GM23248 (cell line): ENCODE measurements at regions not wholly inside any gene's neighbourhood (a gene's known extent, or its start where the extent isn't known, plus 50 kb on each side); places are given as distances from the start of the nearest gene placed in this dataset.

Source experiments
- DNase-seq: peaks from one replicate; pipeline ENCODE4 v3.0.0-alpha.2; 2015
- H2AFZ ChIP-seq: fragments of 200-600 bp; sonication (generic); 2 replicates; pipeline ENCODE4 v1.6.1; 2016; ENCODE audit warnings: antibody characterized with exemption
- H3F3A ChIP-seq: fragments of 200-600 bp; sonication (generic); 2 replicates; pipeline ENCODE4 v1.6.1; 2016; ENCODE audit warnings: mild to moderate bottlenecking, antibody characterized with exemption, mixed run types; ENCODE audit not compliant: insufficient read depth
- H3K27ac ChIP-seq: fragments of 200-600 bp; sonication (generic); 2 replicates; pipeline ENCODE4 v1.5.1; 2016; ENCODE audit warnings: mild to moderate bottlenecking
- H3K27me3 ChIP-seq: fragments of 200-600 bp; sonication (generic); replicated peaks from 2 replicates; pipeline ENCODE4 v1.6.1; 2016; ENCODE audit warnings: mild to moderate bottlenecking; ENCODE audit not compliant: insufficient read depth
- H3K36me3 ChIP-seq: fragments of 200-600 bp; sonication (generic); 2 replicates; pipeline ENCODE4 v1.6.1; 2016; ENCODE audit warnings: low read depth, mild to moderate bottlenecking
- H3K4me1 ChIP-seq: fragments of 200-600 bp; sonication (generic); 2 replicates; pipeline ENCODE4 v1.6.1; 2016; ENCODE audit warnings: mild to moderate bottlenecking; ENCODE audit not compliant: insufficient read depth
- H3K4me2 ChIP-seq: fragments of 200-600 bp; sonication (generic); one replicate; pipeline ENCODE4 v1.6.1; 2016; ENCODE audit warnings: mild to moderate bottlenecking; ENCODE audit not compliant: unreplicated experiment
- H3K4me3 ChIP-seq: fragments of 200-600 bp; sonication (generic); 2 replicates; pipeline ENCODE4 v1.5.1; 2016; ENCODE audit warnings: mild to moderate bottlenecking
- H3K79me2 ChIP-seq: fragments of 200-600 bp; sonication (generic); 2 replicates; pipeline ENCODE4 v1.6.1; 2016; ENCODE audit warnings: mild to moderate bottlenecking; ENCODE audit not compliant: insufficient read depth
- H3K9ac ChIP-seq: fragments of 200-600 bp; sonication (generic); 2 replicates; pipeline ENCODE4 v1.6.1; 2016; ENCODE audit warnings: mild to moderate bottlenecking
- H3K9me2 ChIP-seq: fragments of 200-600 bp; sonication (generic); 2 replicates; pipeline ENCODE4 v1.6.1; 2016; ENCODE audit warnings: mixed run types, mild to moderate bottlenecking, moderate library complexity; ENCODE audit not compliant: insufficient read depth
- H3K9me3 ChIP-seq: fragments of 200-600 bp; sonication (generic); one replicate; pipeline ENCODE4 v1.6.1; 2017; ENCODE audit warnings: low read depth
- H4K20me1 ChIP-seq: fragments of 200-600 bp; sonication (generic); 2 replicates; pipeline ENCODE4 v1.6.0; 2016; ENCODE audit not compliant: insufficient read depth
- EZH2 ChIP-seq: fragments of 200-600 bp; sonication (generic); IDR thresholded peaks from 2 replicates; pipeline ENCODE4 v1.6.1; 2018; ENCODE audit warnings: antibody characterized with exemption, mild to moderate bottlenecking; ENCODE audit not compliant: insufficient read depth, poor library complexity, severe bottlenecking
- EZH2phosphoT487 ChIP-seq: fragments of 200-600 bp; sonication (generic); IDR thresholded peaks from 2 replicates; pipeline ENCODE4 v1.6.1; 2018; ENCODE audit warnings: antibody characterized with exemption, moderate library complexity, mild to moderate bottlenecking, low read depth; ENCODE audit not compliant: insufficient read depth
- WGBS, 2 experiments: methylation state at CpG; one replicate each; pipeline ENCODE4 v1.1.6; 2015 to 2017; ENCODE audit warnings: low lambda C conversion rate in 2 of 2, low coverage in 1 of 2; ENCODE audit errors: missing lambda C conversion rate in 2 of 2; 5-methylcytosine and 5-hydroxymethylcytosine counted together
- in situ Hi-C: fragments of 300-500 bp; cut with MboI; formaldehyde crosslinking; loops from 2 replicates; pipeline ENCODE4 v1.15.0; 2020

DNA sequence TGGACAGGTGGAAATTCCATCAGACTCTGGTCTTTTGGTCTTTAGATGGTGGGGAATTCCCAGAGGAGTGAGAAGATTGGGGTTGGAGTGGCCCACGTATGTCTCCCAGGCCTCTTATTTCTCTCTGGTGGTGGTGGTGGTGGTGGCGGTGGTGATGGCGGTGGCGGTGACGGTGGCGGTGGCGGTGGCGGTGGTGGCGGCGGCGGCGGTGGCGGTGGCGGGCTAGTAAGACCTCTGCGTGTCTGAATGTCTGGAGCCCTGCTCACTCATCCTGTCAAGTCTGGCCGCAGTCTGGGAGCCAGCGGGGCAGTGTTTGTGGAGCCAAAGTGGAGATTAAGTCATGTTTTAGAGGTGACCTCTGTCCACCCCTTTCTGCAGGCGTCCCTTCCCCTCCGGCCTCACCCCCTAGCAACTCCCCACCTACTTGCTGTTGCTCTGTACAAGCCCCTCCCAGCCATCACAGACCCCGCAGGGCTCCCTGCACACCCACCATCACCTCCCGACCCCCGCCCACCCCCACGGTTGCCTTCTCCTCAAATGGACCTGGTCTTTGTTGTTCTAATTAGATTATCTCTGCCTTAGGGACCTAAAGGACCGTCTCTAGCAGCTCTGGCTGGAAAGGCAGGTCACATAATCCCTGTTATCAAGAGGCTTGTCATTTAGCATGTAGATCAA lies 165.0 kb upstream of the TBX20 start:
- H3K4me1 ChIP-seq = no peaks in the 10 kb centered on the region
- H3K79me2 ChIP-seq = no peaks in the 10 kb centered on the region
- in situ Hi-C loops = no loop called here
- no peak for DNase-seq
- H3K27ac ChIP-seq = no peak overlapping the region
- WGBS, 2 experiments = 23 to 46% methylated on average over 8 to 23 of the region's 24 CpGs
- H3K4me3 ChIP-seq = no peak overlapping the region
- H2AFZ ChIP-seq = no peak overlapping the region
- no peak overlapping the region for H3K4me2 ChIP-seq
- H4K20me1 ChIP-seq = no peaks in the 10 kb centered on the region
- 0 out of 2 replicates have a peak, but pooled peaks cover 17% of the 10 kb centered on the region for H3K27me3 ChIP-seq
- H3F3A ChIP-seq = no peaks in the 10 kb centered on the region
- no peaks in the 10 kb centered on the region for H3K36me3 ChIP-seq
- no peaks in the 10 kb centered on the region for H3K9me2 ChIP-seq
- H3K9ac ChIP-seq = no peak overlapping the region
- TF ChIP-seq EZH2 (no peak), EZH2phosphoT487 (no peak)
- H3K9me3 ChIP-seq = no peaks in the 10 kb centered on the region

DNA sequence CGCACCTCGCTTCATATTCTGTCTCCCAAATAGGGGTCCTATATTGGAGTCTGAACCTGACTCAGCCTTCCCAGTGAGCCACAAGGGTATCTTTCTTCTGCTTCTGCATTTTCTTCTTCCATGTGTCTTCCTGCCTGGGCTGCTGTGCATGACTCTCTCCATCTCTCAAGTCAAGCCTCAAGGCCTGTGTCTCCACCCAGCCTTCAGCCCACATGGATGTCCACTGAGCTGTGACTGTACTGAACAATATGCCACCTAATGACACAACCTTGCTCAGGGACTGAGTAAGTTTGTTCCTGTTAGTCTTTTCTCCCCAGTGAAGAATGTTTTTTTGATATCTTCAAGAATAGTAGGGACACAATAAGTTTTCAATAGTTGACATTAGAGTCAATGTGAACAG lies 162.7 kb upstream of the TBX20 start:
- 57 to 80% methylated on average over 2 of the region's 2 CpGs for WGBS, 2 experiments
- H3K4me2 ChIP-seq = no peak overlapping the region
- H3K9me3 ChIP-seq = no peaks in the 10 kb centered on the region

DNA sequence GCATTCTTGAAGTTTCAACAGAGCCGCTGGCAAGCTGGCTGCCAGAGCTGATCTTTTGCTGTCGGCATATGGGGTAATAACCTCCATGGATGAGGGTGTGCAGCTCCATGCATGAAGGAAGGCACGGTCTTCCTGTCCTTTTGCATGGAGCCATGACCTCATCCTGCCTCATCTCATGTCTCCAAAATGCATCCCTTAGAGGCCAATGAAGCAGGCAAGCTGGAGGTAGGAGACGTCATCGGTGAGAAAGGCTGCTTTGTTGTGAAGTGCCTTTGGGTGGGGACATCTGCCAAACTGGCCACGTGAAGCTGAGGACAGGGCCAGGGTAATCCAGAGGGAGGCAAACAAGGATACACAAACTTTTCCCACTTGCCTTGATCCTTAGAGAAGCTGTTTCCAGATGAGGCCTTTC lies 161.5 kb upstream of the TBX20 start:
- no peaks in the 10 kb centered on the region for H4K20me1 ChIP-seq
- H3K9me2 ChIP-seq = no peaks in the 10 kb centered on the region
- no peak for DNase-seq
- H3K9me3 ChIP-seq = no peaks in the 10 kb centered on the region
- TF ChIP-seq EZH2phosphoT487 = no peak
- no peak for TF ChIP-seq EZH2
- H3K36me3 ChIP-seq = no peaks in the 10 kb centered on the region
- no peak overlapping the region for H2AFZ ChIP-seq
- H3F3A ChIP-seq = no peaks in the 10 kb centered on the region
- no peak overlapping the region for H3K4me2 ChIP-seq
- no peak overlapping the region for H3K9ac ChIP-seq
- no peaks in the 10 kb centered on the region for H3K27me3 ChIP-seq
- H3K79me2 ChIP-seq = no peaks in the 10 kb centered on the region
- no peak overlapping the region for H3K27ac ChIP-seq
- no peaks in the 10 kb centered on the region for H3K4me1 ChIP-seq
- in situ Hi-C loops = no loop called here
- WGBS, 2 experiments = 19 to 25% methylated on average over 6 of the region's 6 CpGs
- no peak overlapping the region for H3K4me3 ChIP-seq

More for the DNA sequence above, 162.7 kb upstream of the TBX20 start:
- Histone ChIP-seq H3K9ac (no peak overlapping the region), H2AFZ (no peak overlapping the region), H4K20me1 (no peaks in the 10 kb centered on the region), H3K4me1 (no peaks in the 10 kb centered on the region), H3F3A (no peaks in the 10 kb centered on the region), H3K9me2 (no peaks in the 10 kb centered on the region), H3K27me3 (0 out of 2 replicates have a peak, but pooled peaks cover 6% of the 10 kb centered on the region), H3K27ac (no peak overlapping the region), H3K79me2 (no peaks in the 10 kb centered on the region), H3K4me3 (no peak overlapping the region), H3K36me3 (no peaks in the 10 kb centered on the region)
- in situ Hi-C loops = no loop called here
- no peak for DNase-seq
- TF ChIP-seq EZH2 (no peak), EZH2phosphoT487 (no peak)

DNA sequence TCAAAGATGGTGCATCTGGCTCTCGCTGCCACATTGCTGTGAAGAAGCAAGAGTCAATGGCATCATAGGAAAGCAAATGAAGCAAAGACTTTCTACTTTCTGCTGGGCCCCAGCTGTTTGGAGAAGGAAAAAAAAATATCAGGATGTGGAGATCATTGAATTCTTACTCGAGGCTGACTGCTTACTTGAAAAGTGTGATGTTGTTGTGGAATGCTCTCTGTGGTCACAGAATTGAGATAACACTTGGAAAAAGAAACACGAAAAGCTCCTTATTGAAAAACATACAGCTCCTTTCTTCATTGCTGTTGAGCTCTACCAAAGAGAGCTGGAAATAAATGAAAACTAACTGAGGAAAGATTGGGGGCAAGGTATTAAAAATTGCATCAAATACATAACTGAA lies 157.4 kb upstream of the TBX20 start:
- WGBS, 2 experiments = 0 to 5% methylated on average over 3 of the region's 3 CpGs
- no peaks in the 10 kb centered on the region for H4K20me1 ChIP-seq
- H3K79me2 ChIP-seq = no peaks in the 10 kb centered on the region
- no peak overlapping the region for H2AFZ ChIP-seq
- no peaks in the 10 kb centered on the region for H3F3A ChIP-seq
- no peaks in the 10 kb centered on the region for H3K4me1 ChIP-seq
- no peak overlapping the region for H3K9ac ChIP-seq
- H3K9me3 ChIP-seq = no peaks in the 10 kb centered on the region
- no peaks in the 10 kb centered on the region for H3K27me3 ChIP-seq
- no peak overlapping the region for H3K4me3 ChIP-seq
- no peak overlapping the region for H3K4me2 ChIP-seq
- H3K9me2 ChIP-seq = no peaks in the 10 kb centered on the region
- no peaks in the 10 kb centered on the region for H3K36me3 ChIP-seq
- DNase-seq = no peak
- no peak for TF ChIP-seq EZH2
- no peak for TF ChIP-seq EZH2phosphoT487
- in situ Hi-C loops = no loop called here
- no peak overlapping the region for H3K27ac ChIP-seq
